ENCODE measurements at regions not wholly inside any gene's neighbourhood (a gene's known extent, or its start where the extent isn't known, plus 50 kb on each side); places are given as distances from the start of the nearest gene placed in this dataset.

GRCh38 chr5:174328631-174329299, 283.3 kb downstream of the NSG2 start:
- Mint-ChIP-seq H3K4me1 (ENCODE audit: low read depth) (no peaks in the 10 kb centered on the region), H3K4me3 (no peak overlapping the region), H3K36me3 (no peaks in the 10 kb centered on the region), H3K27me3 (peaks cover 5% of the 10 kb centered on the region), H3K27ac (no peak overlapping the region), H3K9me3 (ENCODE audit: low read depth) (no peaks in the 10 kb centered on the region)

DNA sequence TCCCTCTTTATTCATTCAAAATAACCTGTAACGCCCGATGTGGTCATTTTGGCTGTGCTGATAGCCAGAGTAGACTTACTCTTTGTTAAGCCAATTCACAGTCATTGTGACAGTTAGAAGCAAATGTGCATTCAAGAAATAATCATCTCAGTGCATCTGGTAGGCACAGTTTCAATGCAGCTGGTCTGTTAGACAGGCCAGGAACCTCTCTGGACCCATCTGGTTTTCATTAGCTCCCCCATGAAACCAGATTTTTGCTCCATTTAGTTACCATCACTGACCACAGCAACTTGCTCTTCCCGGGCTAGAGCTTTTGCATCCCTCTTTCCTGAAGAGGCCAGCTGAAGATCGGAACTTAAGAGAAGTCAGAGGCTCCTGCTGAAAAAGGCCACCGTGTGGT, 284.2 kb downstream of the NSG2 start:
- no peak overlapping the region for H3K27ac Mint-ChIP-seq
- H3K27me3 Mint-ChIP-seq = peaks cover 2% of the 10 kb centered on the region
- no peaks in the 10 kb centered on the region for H3K9me3 Mint-ChIP-seq (ENCODE audit: low read depth)
- no peaks in the 10 kb centered on the region for H3K36me3 Mint-ChIP-seq
- no peak overlapping the region for H3K4me3 Mint-ChIP-seq
- H3K4me1 Mint-ChIP-seq (ENCODE audit: low read depth) = no peaks in the 10 kb centered on the region

DNA sequence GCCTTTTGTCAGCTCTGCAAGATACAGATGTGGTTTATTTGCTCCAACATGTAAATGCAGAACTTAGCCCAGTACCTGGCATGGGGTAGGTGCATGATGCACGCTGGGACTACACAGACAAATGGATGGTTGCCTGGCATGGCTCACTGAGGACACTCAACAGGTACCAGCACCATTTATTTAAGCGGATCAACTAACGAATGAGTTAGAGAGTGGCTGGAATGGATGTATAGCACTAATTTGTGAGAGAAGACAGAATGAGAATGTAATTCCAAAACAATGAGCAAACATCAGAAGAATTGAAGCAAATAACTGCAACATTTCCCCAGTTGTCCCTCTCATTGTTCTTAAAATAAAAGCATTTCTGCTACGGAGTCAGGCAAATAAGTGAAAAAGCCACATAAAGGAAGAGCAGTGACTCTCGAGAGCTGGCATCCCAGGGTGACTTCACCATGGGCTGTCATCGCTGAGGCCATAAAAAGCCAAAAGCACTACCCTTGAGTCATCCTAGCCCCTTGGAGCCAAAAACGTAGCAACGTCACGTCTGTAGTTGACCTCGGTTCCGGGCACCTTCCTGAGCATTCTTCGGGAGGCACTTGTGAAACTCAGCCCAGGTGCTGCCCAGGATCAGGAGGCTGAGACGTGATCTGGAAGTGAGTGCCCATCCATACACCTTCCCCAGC, 290.3 kb downstream of the NSG2 start:
- H3K4me3 Mint-ChIP-seq = no peak overlapping the region
- H3K36me3 Mint-ChIP-seq = no peaks in the 10 kb centered on the region
- no peaks in the 10 kb centered on the region for H3K4me1 Mint-ChIP-seq (ENCODE audit: low read depth)
- H3K9me3 Mint-ChIP-seq (ENCODE audit: low read depth) = no peaks in the 10 kb centered on the region
- H3K27ac Mint-ChIP-seq = no peak overlapping the region
- H3K27me3 Mint-ChIP-seq = peaks cover 6% of the 10 kb centered on the region

GRCh38 chr5:174336479-174336878, 291.0 kb downstream of the NSG2 start:
- no peak overlapping the region for H3K4me3 Mint-ChIP-seq
- H3K9me3 Mint-ChIP-seq (ENCODE audit: low read depth) = no peaks in the 10 kb centered on the region
- H3K27ac Mint-ChIP-seq = no peak overlapping the region
- H3K36me3 Mint-ChIP-seq = no peaks in the 10 kb centered on the region
- H3K27me3 Mint-ChIP-seq = peaks cover 6% of the 10 kb centered on the region
- H3K4me1 Mint-ChIP-seq (ENCODE audit: low read depth) = no peaks in the 10 kb centered on the region

DNA sequence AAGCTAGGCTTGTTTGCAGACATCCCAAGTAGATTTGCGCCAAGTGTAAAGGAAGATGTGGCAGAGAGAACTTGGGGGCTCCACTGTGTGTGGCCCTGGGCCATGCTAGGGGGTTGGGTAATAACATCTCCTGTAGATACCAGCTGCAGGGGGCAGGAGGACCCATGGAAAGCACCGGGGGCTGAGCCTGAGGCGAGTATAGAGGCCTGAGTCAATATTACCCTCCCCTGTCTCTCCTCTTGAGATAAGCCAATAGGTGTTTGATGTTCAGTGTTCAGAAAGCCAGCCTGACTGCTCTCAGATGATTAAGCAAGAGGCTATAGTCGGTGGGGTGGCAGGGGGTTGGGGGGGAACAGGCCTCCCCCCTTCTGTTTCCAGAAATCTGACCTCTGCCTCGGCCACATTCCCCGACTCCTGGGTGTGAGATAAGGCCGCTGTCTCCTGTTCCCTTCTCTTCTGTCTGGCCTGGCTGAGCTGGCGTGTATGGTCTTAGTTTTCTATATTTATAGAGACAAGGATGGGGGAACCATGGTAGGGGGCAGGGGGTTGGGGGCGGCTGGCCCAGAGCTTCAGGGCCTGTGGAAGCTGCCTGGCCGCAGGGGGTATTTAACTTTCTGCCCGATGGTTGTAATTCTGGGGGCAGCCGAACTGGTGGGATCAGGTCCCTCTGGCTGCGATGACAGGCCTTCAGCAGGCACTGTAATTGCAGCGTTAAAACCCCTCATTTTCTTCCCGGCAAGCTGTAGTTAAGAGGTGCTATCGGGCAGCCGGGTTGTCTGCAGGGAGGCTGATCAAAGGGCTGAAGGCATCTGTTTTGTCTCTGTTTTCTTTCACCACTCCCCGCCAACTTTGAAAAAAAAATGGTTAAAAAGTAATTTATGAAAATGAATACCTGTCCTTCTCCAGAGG, 292.0 kb downstream of the NSG2 start:
- Mint-ChIP-seq H3K27me3 (peaks cover 6% of the 10 kb centered on the region), H3K27ac (no peak overlapping the region), H3K4me3 (no peak overlapping the region), H3K4me1 (ENCODE audit: low read depth) (no peaks in the 10 kb centered on the region), H3K9me3 (ENCODE audit: low read depth) (no peaks in the 10 kb centered on the region), H3K36me3 (no peaks in the 10 kb centered on the region)

DNA sequence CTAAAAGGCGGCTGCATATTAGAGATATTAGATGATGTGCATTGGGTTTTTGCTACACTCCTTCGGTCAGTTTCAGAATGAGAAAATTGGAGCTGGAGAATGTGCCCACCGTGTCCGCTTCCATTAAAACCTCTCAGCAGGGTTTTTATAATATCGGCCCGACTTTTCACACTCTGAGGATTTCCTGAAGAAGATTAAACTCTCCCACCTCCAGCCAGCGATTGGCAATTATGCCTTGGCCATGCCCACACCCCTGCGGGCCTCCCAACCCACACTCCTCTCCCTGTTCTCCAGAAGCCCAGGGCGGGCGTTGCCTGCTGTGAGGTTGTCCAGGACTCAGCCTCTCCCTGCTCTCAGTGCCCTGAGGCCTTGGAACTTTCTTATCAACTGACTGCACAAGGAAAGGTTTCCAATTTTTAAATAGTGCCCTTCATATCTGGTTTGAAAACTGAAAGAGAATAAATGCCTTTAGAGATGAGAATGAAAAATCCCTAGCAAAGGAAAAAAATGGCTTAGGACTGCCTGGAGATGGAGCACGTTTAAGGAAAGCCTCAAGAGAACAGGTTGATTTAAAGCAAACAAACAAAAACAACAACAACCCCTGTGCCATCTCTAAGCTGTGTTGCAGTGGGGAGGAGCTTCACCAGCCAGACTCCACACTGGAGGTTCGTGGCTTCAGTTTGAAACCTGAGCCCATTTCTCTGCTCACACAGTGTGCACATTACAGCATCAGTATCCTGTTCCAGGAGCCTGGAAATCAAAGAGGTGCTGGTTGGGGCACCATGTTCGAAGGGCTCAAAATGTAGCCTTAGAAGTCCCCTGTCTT, 292.9 kb downstream of the NSG2 start:
- Mint-ChIP-seq H3K27me3 (peaks cover 6% of the 10 kb centered on the region), H3K4me3 (no peak overlapping the region), H3K4me1 (ENCODE audit: low read depth) (no peaks in the 10 kb centered on the region)

GRCh38 chr5:174339130-174339529, 293.6 kb downstream of the NSG2 start:
- Mint-ChIP-seq H3K4me1 (ENCODE audit: low read depth) (no peaks in the 10 kb centered on the region), H3K27ac (no peak overlapping the region), H3K4me3 (no peak overlapping the region), H3K27me3 (peaks cover 6% of the 10 kb centered on the region), H3K9me3 (ENCODE audit: low read depth) (no peaks in the 10 kb centered on the region), H3K36me3 (no peaks in the 10 kb centered on the region)

More for the DNA sequence above, 292.9 kb downstream of the NSG2 start:
- Mint-ChIP-seq H3K9me3 (ENCODE audit: low read depth) (no peaks in the 10 kb centered on the region), H3K36me3 (no peaks in the 10 kb centered on the region), H3K27ac (no peak overlapping the region)

DNA sequence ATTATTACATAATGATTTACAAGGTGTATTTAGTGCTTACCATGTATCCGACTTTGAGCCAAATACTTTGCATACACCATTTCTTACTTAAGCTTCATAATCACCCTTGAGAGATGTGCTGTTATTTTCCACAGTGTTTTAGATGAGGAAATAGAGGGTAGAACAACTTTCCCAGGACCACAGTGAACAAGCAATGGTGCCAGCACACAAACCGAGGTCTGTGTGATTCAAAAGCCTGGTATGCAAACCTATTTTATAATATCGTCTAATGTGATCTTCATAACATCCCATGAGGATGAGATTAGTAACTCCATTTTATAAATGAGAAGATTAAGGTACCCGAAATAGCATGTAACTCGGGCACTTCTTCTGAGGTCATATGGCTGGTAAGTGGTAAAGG, 294.7 kb downstream of the NSG2 start:
- H3K9me3 Mint-ChIP-seq (ENCODE audit: low read depth) = no peaks in the 10 kb centered on the region
- H3K36me3 Mint-ChIP-seq = no peaks in the 10 kb centered on the region
- no peak overlapping the region for H3K27ac Mint-ChIP-seq
- no peak overlapping the region for H3K4me3 Mint-ChIP-seq
- peaks cover 6% of the 10 kb centered on the region for H3K27me3 Mint-ChIP-seq
- H3K4me1 Mint-ChIP-seq (ENCODE audit: low read depth) = no peaks in the 10 kb centered on the region

DNA sequence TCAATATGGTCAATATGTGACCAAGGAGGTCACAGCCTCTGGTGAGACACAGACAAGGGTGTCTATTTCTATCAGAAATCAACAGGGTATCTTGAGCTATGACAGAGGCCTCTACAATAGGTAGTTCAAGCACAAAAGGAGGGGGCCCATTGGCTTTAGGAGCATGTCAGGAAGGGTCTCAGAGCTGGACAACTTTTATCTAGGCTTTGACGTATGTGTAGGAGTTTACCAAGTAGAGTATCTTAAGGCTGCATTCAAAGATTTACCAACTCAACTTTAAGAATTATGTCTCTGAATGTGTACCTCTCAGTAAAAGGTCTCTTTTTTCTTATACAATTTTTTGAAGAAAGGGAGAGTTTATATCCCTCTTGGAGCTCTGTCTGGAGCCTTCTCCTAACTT, 297.2 kb downstream of the NSG2 start:
- Mint-ChIP-seq H3K9me3 (ENCODE audit: low read depth) (no peaks in the 10 kb centered on the region), H3K27me3 (no peaks in the 10 kb centered on the region), H3K4me1 (ENCODE audit: low read depth) (no peaks in the 10 kb centered on the region), H3K36me3 (no peaks in the 10 kb centered on the region), H3K27ac (no peak overlapping the region), H3K4me3 (no peak overlapping the region)

- no peaks in the 10 kb centered on the region for H3K9me3 Mint-ChIP-seq (ENCODE audit: low read depth)
- no peaks in the 10 kb centered on the region for H3K36me3 Mint-ChIP-seq
- no peaks in the 10 kb centered on the region for H3K4me1 Mint-ChIP-seq (ENCODE audit: low read depth)
- H3K27ac Mint-ChIP-seq = no peak overlapping the region
- no peaks in the 10 kb centered on the region for H3K27me3 Mint-ChIP-seq
- no peak overlapping the region for H3K4me3 Mint-ChIP-seq
Measured at GRCh38 chr5:174343826-174344225, 298.3 kb downstream of the NSG2 start.

- Mint-ChIP-seq H3K4me1 (ENCODE audit: low read depth) (no peaks in the 10 kb centered on the region), H3K27me3 (no peaks in the 10 kb centered on the region), H3K36me3 (no peaks in the 10 kb centered on the region), H3K4me3 (no peak overlapping the region), H3K9me3 (ENCODE audit: low read depth) (no peaks in the 10 kb centered on the region), H3K27ac (no peak overlapping the region)
Measured at GRCh38 chr5:174344335-174344734, 298.8 kb downstream of the NSG2 start.

- H3K4me3 Mint-ChIP-seq = no peak overlapping the region
- H3K36me3 Mint-ChIP-seq = no peaks in the 10 kb centered on the region
- H3K4me1 Mint-ChIP-seq (ENCODE audit: low read depth) = no peaks in the 10 kb centered on the region
- H3K27me3 Mint-ChIP-seq = no peaks in the 10 kb centered on the region
- H3K9me3 Mint-ChIP-seq (ENCODE audit: low read depth) = no peaks in the 10 kb centered on the region
- H3K27ac Mint-ChIP-seq = no peak overlapping the region
Measured at GRCh38 chr5:174347183-174347582, 301.7 kb downstream of the NSG2 start.

GRCh38 chr5:174348311-174348981, 302.9 kb downstream of the NSG2 start:
- H3K4me3 Mint-ChIP-seq = no peak overlapping the region
- no peaks in the 10 kb centered on the region for H3K9me3 Mint-ChIP-seq (ENCODE audit: low read depth)
- H3K4me1 Mint-ChIP-seq (ENCODE audit: low read depth) = no peaks in the 10 kb centered on the region
- H3K27ac Mint-ChIP-seq = no peak overlapping the region
- no peaks in the 10 kb centered on the region for H3K27me3 Mint-ChIP-seq
- no peaks in the 10 kb centered on the region for H3K36me3 Mint-ChIP-seq

- Mint-ChIP-seq H3K27ac (no peak overlapping the region), H3K36me3 (no peaks in the 10 kb centered on the region), H3K27me3 (peaks cover 4% of the 10 kb centered on the region), H3K9me3 (ENCODE audit: low read depth) (no peaks in the 10 kb centered on the region), H3K4me3 (no peak overlapping the region), H3K4me1 (ENCODE audit: low read depth) (no peaks in the 10 kb centered on the region)
Measured at GRCh38 chr5:174352681-174353080, 307.2 kb downstream of the NSG2 start.

All from activated naive CD8-positive, alpha-beta T cell (primary cell).